A549 (cell line): ENCODE measurements at regions not wholly inside any gene's neighbourhood (a gene's known extent, or its start where the extent isn't known, plus 50 kb on each side); places are given as distances from the start of the nearest gene placed in this dataset.

Experiments
- CBX8 ChIP-seq: fragments of 200-600 bp; sonication (generic); IDR thresholded peaks from 2 replicates; pipeline ENCODE4 v1.6.1; 2016
- EP300 ChIP-seq, 2 experiments: fragments of >200 bp; sonication (Bioruptor Twin); formaldehyde crosslinking; IDR thresholded peaks; 2 replicates in 1 of 2; 3 replicates in 1 of 2; pipeline ENCODE4 v1.6.1; 2016 to 2017
- MAZ ChIP-seq: fragments of 150-350 bp; IDR thresholded peaks from 2 replicates; pipeline ENCODE4 v1.6.1; 2014; ENCODE audit warnings: antibody characterized with exemption, low read depth, low read length, borderline replicate concordance
- POLR2A ChIP-seq: IDR thresholded peaks from 2 replicates; pipeline ENCODE4 v1.6.1; 2012; ENCODE audit warnings: mild to moderate bottlenecking, low read length
- TF ChIP-seq, protein P1 (sequence below): fragments of >200 bp; sonication (Bioruptor Twin); formaldehyde crosslinking; IDR thresholded peaks from 3 replicates; pipeline ENCODE4 v1.5.1; 2016

DNA sequence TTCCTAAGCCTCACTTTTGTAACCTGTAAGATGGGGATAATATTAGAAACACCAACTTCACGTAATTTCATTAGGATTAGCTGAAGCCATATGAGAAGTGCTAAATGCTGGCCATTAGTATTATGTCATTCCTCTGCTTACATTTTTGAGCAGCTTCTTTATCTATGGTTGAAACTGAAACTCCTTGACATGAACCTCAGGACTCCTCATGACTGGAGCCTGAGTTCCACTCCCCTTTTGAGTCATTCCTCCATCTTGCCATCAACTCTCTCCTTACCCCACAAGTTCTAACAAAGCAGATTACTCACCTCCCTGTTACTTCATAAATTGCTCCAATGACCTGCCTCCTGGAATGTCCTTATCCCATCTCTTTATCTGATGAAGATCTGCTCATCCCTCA lies 123.2 kb upstream of the KCNIP4 start:
- TF ChIP-seq POLR2A (no peak), EP300 (IDR thresholded peaks at IDR 0.05) (no peak), CBX8 (no peak), MAZ (no peak)
- TF ChIP-seq, protein P1, sequence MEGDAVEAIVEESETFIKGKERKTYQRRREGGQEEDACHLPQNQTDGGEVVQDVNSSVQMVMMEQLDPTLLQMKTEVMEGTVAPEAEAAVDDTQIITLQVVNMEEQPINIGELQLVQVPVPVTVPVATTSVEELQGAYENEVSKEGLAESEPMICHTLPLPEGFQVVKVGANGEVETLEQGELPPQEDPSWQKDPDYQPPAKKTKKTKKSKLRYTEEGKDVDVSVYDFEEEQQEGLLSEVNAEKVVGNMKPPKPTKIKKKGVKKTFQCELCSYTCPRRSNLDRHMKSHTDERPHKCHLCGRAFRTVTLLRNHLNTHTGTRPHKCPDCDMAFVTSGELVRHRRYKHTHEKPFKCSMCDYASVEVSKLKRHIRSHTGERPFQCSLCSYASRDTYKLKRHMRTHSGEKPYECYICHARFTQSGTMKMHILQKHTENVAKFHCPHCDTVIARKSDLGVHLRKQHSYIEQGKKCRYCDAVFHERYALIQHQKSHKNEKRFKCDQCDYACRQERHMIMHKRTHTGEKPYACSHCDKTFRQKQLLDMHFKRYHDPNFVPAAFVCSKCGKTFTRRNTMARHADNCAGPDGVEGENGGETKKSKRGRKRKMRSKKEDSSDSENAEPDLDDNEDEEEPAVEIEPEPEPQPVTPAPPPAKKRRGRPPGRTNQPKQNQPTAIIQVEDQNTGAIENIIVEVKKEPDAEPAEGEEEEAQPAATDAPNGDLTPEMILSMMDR = no peak
